G401 (cell line): ENCODE measurements at regions not wholly inside any gene's neighbourhood (a gene's known extent, or its start where the extent isn't known, plus 50 kb on each side); places are given as distances from the start of the nearest gene placed in this dataset.

Experiments
- DNase-seq: peaks from one replicate; pipeline ENCODE4 v3.0.0-alpha.2; 2015; ENCODE audit warnings: low spot score
- in situ Hi-C: cut with HindIII; loops from 2 replicates; pipeline ENCODE4 v1.10.0; 2016; ENCODE audit warnings: low sequenced_read_pairs, mixed read lengths

GRCh38 chr15:25950014-25950413, 86.9 kb upstream of the ATP10A start:
- no peak for DNase-seq
- in situ Hi-C loops, result no loop called here

GRCh38 chr15:25947323-25948314, 84.5 kb upstream of the ATP10A start:
- in situ Hi-C loops, result no loop called here
- DNase-seq, result peak; percentile 83

GRCh38 chr15:25946241-25946805, 83.2 kb upstream of the ATP10A start:
- in situ Hi-C loops, result no loop called here

GRCh38 chr15:25944386-25944785, 81.3 kb upstream of the ATP10A start:
- in situ Hi-C loops, result no loop called here
- no peak for DNase-seq

More at GRCh38 chr15:25946241-25946805, 83.2 kb upstream of the ATP10A start:
- DNase-seq, result no peak

- in situ Hi-C loops, result no loop called here
- no peak for DNase-seq
Measured at GRCh38 chr15:25943831-25944230, 80.7 kb upstream of the ATP10A start.

- in situ Hi-C loops, result no loop called here
- DNase-seq, result no peak
Measured at GRCh38 chr15:25939122-25939521, 76.0 kb upstream of the ATP10A start.

- DNase-seq, result no peak
- in situ Hi-C loops, result no loop called here
Measured at GRCh38 chr15:25937796-25938195, 74.7 kb upstream of the ATP10A start.

- in situ Hi-C loops, result no loop called here
- DNase-seq, result no peak
Measured at GRCh38 chr15:25936004-25936403, 72.9 kb upstream of the ATP10A start.

GRCh38 chr15:25933456-25934158, 70.5 kb upstream of the ATP10A start:
- in situ Hi-C loops, result no loop called here
- peak; percentile 55 for DNase-seq

GRCh38 chr15:25932696-25933095, 69.6 kb upstream of the ATP10A start:
- in situ Hi-C loops, result no loop called here
- no peak for DNase-seq

GRCh38 chr15:25931851-25932250, 68.7 kb upstream of the ATP10A start:
- in situ Hi-C loops, result no loop called here

GRCh38 chr15:25930931-25931330, 67.8 kb upstream of the ATP10A start:
- in situ Hi-C loops, result no loop called here
- DNase-seq, result no peak

More at GRCh38 chr15:25931851-25932250, 68.7 kb upstream of the ATP10A start:
- no peak for DNase-seq
